ENCODE measurements at regions not wholly inside any gene's neighbourhood (a gene's known extent, or its start where the extent isn't known, plus 50 kb on each side); places are given as distances from the start of the nearest gene placed in this dataset.

DNA sequence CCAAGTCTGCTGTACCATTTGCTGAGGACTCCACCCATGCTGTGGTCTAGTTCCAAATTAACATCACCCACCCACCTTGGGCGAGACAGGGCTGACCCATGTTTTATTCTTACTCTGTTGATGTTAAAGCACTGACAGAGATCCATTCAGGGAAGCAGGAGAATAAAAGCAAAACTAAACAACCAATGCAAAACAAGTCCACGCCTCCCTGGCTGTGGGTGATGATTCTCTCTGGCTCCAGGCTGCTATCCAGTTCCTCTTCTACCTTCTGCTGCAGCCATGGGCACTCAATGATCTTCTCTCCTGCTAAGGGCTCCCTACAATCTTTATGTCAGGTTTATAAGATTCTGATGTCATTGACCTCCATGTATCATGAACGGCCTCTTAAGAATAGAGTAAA is 786.6 kb upstream of the ID2 start:
- no peak for DNase-seq (ENCODE audit: low spot score)

DNA sequence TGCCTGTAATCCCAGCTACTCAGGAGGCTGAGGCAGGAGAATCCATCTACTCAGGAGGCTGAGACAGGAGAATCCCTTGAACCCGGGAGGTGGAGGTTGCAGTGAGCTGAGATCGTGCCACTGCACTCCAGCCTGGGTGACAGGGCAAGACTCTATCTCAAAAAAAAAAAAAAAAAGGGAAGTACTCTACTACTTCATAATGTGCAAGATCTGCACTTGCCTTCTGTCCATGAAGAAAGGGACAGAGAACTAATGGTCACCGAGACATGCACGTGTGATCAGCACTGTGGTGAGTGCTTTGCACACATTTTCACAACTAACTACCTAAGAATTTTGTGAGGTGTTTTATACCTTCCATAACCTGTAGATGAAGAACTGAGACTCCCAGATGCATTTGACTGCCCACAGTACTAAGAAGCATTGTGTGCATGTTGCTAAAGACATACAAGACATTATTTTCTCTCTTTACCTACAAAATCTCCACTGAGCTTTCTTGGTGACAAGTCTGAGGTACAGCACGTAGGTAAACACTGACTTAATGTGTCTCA is 784.8 kb upstream of the ID2 start:
- no peak for DNase-seq (ENCODE audit: low spot score)

DNA sequence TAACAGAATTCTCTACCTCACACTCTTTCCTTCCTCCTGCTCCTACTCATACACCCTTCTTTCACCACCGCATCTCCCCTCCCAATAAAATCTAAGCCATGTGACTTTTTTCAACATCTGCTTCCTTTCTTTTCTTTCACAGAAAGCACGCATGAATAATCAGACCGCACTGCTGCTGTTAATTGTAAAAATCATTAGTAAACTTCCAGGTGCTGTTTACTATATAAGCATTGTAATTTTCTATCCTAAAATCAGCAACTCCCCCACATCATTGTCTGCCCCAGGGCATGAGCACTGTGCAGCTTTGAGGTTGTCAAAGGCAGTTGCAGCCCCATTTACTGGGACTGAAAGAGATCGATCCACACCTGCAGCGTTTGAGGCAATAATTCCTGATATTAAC is 782.6 kb upstream of the ID2 start:
- DNase-seq (ENCODE audit: low spot score), result no peak

DNA sequence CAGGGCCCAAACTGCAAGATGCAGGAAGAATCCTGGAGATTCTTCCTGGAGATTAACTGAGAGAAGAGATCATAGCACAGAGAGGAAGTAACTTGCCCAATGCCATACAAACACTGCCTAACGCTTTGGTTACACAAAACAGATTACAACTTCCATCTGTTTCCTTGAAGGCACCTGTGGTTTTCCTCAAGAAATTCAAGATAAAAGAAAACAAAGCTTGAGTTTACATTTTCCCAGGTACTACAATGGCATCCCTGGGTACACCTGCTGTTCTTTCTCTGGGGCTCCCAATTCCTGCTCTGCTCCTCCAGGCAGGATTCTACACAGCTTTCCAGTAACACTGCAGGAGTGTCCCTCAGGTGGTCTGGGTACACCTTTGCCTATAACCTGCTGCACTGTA is 781.9 kb upstream of the ID2 start:
- DNase-seq (ENCODE audit: low spot score), result no peak

DNA sequence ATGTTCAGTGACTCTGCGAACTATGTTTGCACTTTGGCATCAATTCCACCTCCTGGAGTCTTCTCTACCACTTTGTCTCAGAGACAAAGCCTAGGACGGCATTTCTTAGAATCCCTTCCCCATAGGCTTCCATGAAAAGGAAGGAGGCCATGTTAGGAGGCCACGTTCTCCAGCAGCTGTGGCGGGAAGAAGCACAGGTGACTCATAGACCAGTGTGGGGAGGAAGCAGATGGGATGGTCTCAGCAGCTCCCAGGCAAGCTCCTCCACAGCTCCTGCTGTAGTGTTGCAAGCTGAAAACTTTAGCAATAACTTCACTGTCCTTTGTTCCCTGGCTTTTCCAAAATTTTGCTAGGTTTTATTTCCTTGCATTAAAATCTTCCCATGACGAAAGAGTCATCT is 781.3 kb upstream of the ID2 start:
- DNase-seq (ENCODE audit: low spot score), result no peak

DNA sequence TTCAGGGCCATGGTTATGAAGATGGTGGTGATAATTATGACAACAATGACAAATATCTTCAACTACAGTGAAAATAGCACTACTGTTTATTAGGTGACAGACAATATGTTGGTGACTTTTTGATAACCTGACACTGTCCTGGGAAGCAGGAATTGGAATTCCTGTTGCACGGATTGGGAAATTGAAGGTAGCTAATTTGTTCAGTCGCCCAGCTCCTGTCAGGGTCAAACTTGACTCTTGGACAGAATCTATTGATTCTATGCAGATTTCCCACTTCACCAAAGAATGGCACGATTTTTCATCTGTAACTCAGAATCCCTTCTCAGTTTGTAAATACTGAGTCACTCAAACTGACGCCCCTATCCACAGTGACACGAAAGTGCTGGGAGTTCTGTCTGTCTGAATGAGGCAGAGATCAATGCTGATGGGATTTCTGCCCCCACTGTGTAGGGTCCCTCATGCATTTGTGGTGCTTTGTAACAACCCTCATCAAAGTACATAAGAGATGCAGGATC is 779.5 kb upstream of the ID2 start:
- DNase-seq (ENCODE audit: low spot score), result no peak

DNA sequence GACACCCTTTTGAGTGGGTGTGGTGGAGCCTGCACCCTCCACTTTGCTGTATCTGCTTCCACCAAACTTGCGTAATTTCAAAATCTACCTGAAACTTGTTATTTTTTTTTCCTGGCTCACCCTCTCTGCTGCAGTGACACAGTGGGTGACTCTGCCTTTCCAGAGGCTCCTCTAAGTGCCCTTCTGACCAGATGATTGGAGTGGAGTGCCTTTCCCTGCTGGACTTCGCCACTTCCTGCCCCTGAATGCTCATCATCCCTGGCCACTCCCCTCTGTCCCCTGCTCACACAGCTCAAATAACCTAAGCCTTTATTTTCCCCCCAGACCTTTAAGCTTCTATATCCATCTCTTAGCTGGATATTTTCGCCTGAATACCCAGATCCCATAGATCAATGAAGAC is 777.5 kb upstream of the ID2 start:
- DNase-seq (ENCODE audit: low spot score), result no peak

DNA sequence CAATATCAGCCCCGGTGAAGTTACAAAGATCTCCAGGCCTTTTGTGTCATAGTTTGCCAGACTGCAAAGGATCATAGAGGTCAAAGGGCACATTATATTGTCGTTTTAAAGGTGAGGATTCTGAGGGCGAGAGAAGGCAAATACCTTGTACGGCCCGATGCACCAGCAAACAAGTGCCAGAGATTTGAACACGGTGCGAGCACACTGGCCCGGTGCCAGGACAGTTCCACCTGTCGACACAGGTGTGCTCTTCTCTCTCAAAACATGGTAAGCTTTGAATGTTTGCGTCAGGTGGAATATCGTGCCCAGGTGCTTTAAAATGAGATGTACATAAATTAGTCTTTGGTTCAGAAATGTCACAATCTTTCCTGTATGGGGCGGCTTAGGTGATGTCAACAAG is 776.1 kb upstream of the ID2 start:
- DNase-seq (ENCODE audit: low spot score), result peak; percentile 42

DNA sequence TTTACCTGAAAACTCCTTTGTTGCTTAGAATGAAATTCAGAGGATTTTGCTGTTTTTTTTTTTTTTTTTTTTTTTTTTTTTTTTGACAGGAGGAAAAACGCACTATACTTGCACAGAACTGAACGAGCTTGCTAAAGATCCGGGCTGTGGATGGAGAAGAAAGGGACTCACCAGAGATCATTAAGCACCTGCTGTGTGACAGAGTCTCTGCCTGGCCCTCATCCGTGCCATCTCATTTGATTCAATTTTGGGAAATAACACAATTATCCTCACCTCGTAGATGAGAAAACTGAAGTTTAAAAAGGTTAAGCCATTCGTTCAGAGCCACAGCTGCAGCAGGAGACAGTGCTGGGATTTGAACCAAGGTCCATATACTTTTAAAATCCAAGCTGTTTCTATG is 775.4 kb upstream of the ID2 start:
- peak; percentile 23 for DNase-seq (ENCODE audit: low spot score)

DNA sequence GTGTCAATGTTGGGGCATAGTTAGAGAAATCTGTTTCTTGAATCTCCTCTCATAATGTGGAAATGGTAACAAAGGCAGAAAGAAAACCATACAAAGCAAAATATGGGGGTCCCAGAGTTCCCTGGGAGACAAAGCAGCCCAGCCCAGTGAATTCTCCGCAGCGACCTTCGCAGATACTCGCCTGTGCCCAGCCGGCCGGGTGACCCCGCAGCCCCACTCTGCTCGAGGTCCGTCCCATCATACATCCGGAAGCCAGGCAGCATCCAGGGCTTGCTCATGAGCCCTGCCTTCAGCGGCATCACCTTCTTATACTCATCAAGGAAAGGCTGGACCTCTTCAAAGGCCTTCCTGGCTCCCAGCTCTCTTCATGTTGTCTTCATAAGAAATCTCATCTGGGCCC is 774.8 kb upstream of the ID2 start:
- no peak for DNase-seq (ENCODE audit: low spot score)

DNA sequence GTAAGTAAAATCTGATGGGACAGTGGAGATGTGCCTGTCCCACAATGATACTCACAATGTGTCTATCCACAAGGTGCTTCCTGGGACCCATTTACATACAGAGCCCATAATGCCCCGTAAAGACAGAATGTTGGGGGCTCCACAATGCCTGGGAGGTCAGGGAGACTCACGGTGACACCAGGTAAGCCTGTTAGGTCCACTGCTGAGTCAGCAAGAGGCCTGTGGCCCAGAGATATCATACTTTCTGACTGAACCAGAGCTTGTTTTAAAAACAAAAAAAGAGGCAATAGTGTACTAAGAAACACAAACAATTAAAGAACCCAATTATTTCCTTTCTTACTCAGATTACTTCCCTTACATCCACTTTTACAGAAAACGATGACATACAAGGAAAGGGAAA is 771.1 kb upstream of the ID2 start:
- no peak for DNase-seq (ENCODE audit: low spot score)

DNA sequence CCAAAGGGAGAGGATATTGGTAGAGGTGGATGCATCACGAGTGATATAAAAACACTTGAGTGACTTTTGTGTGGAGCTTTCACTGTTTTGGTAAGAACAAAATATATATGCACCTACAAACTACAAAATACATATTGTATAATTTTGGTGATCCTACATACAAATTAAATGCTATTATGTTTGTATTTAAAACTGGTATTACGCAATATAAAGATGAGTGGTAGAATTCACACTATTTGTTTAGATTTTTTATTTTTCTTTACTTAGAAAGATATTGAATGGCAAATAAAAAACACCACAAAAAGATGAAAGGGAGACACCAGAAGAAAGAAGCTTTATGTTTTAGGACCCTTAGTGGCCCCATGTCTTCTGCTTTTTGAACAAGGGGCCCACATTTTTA is 770.7 kb upstream of the ID2 start:
- no peak for DNase-seq (ENCODE audit: low spot score)

DNA sequence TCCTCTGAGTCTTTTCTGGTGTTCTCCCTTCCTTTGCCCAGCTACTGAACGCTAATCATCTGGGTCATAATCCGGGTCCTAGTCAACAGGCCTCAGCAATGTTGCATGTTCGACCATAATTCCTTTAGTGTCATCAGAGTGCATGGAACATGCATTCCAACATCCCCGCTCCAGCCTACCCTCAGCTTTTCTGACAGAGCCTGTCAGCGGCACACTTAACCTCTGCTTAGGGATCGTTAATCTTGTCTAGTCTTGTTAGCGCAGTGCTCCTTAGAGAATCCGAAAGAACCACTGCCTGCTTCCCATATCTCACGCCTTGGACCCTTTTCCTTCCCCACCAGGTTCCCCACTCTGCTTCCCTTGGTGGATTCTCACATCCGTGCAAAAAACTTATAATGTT is 767.9 kb upstream of the ID2 start:
- DNase-seq (ENCODE audit: low spot score), result no peak

DNA sequence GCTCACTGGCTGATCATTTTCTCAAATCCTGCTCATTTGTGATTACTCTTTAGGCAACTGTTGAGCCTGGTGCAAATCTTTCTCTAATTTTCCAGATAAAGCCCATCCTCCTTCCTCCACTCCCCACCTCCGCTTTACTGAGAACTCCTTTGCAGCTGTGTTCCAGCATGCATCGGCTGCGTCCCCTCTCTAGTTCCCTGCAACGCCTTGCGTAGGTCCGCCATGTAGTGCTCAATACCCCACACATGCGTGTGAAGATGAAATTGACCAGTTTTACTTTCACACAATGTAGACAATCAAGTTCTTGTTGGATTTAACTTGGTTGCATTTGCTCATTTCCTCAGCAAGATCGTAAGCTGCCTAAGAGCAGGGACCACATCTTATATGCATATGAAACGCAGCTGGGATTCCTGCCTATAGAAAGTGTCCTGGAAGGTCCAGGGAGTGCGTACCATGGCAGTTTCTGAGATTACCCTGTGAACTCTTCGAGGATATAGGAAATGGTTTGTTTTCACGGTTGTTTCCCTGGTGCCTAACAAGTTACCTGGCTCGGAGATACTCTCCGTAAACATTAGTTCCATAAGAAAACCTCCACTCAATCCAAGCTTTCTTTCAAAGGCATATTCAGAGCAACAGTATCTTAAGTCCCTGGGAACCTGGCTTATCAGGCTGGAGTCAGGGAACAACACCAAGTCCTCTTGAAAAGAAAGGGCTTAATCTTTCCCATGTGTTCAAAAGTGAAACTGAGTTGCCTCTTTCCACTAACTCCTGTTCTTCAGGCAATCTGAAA is 766.4 kb upstream of the ID2 start:
- no peak for DNase-seq (ENCODE audit: low spot score)

DNA sequence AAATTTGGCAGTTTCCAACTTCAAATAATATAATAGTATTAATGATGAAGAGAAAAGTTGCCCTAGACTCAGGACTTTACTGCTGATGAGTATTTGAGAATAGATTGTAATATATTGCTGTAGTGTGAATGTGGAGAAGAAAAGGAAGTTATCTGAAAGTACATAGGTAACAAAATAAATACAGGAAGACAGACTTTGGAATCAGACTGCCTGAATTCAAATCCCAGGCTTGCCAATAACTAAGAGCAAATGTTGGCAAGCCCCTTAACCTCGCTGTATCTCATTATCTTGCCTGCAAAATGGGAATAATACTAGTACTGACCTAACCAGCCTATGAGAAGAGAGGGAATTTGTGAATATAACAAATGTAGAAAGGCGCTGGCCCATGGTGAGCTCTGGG is 765.2 kb upstream of the ID2 start:
- no peak for DNase-seq (ENCODE audit: low spot score)

DNA sequence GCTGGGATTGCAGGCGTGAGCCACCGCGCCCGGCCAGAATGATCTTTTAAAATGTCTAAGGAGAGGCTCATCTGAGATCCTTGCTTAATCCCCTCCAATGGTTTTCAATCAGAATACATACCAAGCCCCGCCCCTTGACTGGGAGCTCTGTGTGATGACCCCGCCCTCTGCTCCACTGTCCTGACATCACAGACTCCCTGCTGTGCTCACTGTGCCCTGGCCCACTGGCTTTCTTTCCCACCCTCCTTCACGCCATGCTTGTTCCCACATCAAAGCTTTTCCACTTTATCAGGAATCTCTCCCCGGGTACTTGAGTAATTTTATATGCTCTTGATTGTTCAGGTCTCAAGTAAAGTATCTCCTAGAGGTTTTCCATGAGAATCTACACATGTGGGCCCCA is 762.3 kb upstream of the ID2 start:
- DNase-seq (ENCODE audit: low spot score), result no peak

DNA sequence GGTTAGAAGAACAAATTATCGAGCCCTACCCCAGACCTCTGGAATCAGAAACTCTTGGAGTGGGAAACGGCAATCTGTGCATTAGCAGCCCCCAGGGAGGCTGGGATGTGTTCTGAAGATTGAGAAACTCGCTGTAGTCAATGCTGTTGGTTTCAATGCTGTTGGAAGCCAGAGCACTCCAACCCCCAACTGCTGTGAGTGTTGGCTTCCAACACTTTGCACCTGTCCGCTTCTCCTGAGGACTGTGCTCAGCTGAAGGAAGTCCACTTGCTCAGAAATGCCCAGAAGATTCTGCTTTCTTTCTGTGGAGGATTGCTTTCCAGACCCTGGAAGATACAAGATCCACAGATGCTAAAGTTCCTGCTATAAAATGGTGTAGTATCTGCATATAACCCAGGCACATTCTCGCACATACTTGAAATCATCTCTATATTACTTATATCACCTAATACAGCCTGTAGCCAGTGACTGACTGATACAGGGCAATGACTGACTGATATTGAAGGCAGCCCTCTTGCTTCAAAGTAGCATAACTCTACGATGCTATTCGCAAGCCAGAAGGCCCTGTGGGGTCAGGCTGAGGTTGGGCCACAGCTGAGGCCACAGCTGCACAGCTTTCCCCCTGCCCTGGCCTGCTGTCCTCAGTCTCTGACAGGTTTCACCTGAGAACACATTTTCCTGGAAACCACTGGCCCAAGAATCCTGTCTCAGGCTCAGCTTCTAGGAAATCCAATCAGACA is 757.7 kb upstream of the ID2 start:
- peak; percentile 57 for DNase-seq (ENCODE audit: low spot score)

DNA sequence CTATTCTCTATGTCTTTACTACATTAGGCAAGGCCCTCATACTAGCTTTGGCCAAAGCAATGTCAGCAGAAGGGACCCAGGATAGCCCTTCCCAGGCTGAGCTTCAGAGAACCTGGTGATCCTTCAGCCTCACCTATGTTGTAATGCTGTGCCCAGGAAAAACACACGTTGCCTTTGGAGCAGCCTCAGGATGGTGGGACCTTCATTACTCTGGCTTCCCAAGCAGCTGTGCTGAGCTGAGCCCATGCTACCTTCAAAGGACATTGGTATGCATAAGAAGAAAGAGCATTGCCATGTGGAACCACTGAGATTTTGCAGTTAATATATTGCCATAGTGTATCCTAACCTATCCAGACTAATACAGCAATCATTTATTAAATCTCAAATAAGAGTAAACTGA is 756.4 kb upstream of the ID2 start:
- DNase-seq (ENCODE audit: low spot score), result no peak

DNA sequence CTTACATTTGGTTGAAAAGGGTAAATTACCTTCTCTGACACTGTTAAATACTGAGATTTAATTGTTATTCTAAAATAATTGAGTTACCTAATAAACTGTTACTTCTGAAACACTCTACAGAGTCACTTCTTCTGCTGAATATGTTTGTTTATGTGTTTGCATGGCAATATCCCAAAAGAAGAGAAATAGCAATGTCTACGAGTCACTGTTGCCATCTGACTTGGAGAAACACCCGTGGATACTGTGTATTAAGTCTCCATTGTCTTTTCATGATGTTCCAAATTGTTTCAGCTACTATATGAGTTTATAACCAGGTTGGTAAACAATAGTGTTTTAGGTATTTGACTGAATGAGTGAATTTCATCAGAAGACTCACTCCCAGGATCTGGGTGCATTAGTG is 754.2 kb upstream of the ID2 start:
- DNase-seq (ENCODE audit: low spot score), result no peak

DNA sequence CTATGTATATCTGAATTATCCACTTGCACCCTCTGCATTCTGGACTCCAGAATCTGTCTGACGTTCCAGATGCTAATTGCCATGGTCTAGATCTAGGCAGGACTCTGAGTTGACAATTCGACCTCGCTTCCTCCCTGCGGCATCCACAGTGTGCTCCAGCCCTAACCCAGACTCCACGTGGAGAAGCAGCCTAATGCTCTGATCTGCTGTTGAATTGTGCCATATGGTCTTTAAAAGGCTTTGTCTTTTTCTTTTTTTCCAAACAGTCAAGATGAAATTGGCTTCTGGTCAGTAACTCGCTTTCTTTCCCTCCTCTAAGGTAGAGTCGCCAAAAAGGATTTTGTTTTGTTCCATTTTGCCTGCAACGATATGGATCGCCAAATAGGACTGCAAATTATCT is 752.6 kb upstream of the ID2 start:
- peak; percentile 90 for DNase-seq (ENCODE audit: low spot score)

DNA sequence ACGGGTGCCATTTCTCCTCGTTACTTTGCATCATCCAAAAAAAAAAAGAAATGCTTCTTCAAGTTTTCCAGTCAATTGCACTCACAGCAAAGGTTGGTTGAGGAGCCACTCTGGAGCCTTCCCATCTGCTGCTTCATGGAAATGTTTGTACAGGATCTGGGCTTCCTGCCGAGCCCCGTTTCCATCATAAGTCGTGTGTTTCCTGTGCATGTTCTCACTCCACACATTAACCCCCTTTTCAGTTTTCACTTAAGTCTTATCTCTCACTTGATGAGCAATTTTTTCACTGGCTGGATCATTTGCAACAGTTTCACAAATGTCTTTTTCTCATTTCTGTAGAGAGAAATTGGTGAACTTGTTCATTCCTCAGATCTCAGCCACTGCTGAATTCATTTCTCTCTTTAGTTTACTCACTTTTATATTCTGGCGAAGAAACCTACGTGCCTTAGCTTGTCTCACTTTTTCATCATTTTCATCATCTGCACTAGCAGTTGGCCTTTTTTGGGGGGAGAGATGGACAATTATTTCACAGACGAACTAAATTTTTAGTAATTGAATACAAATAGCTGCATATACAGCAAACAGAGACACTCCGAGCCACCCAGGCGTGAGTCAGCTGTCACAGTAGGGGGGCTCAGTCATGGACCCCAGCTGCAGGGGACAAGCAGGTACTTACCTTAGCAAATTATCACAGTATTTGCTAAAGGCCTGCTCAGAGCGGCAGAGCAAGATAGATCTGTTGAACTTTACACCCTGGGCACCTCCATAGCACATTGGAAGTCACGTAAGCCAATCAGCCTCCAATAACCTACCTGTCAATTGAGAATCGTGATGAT is 750.8 kb upstream of the ID2 start:
- peak; percentile 74 for DNase-seq (ENCODE audit: low spot score)

DNA sequence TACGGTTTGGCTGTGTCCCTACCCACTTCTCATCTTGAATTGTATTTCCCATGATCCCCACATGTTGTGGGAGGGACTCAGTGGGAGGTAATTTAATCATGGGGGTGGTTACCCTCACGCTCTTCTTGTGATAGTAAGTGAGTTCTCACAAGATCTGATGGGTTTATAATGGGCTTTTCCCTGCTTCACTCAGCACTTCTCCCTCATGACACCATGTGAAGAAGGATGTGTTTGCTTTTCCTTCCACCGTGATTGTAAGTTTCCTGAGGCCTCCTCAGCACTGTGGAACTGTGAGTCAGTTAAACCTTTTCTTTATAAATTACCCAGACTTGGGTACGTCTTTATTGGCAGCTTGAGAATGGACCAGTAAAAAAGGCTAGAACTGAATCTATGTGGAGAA is 750.0 kb upstream of the ID2 start:
- DNase-seq (ENCODE audit: low spot score), result no peak
